ENCODE measurements at regions not wholly inside any gene's neighbourhood (a gene's known extent, or its start where the extent isn't known, plus 50 kb on each side); places are given as distances from the start of the nearest gene placed in this dataset.

GRCh38 chr16:80231121-80231520, 309.7 kb upstream of the DYNLRB2 start:
- TF ChIP-seq CTCF (conservative IDR thresholded peaks at IDR 0.05; ENCODE audit: low read depth, low read length), result no peak
- no peak for TF ChIP-seq EZH2 (IDR thresholded peaks at IDR 0.05; ENCODE audit: low read length, unreplicated experiment)

Measured in PC-3 (cell line).